ENCODE measurements at regions not wholly inside any gene's neighbourhood (a gene's known extent, or its start where the extent isn't known, plus 50 kb on each side); places are given as distances from the start of the nearest gene placed in this dataset.

DNA sequence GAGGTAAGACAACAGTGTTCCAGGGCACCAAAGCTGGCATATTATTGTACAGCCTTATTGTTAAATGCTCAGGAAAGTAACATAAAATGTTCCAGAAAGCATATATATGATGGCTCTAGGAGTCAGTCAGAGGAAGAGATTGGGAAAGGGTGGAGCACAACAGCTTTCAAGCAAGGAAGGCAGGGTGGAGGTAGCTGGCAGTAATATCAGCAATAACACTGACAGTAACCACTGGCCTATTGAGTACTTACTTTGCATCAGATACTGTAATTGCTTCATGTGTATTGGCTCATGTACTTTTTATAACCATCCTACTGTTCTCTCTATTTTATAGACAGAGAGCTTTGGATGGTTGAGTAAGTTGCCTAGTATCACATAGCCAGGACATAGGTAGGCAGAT is 830.2 kb downstream of the DHX35 start:
- no peak for DNase-seq (ENCODE audit: low read depth)
- no peak for TF ChIP-seq CTCF (IDR thresholded peaks at IDR 0.05; ENCODE audit: control insufficient read depth, insufficient read depth, low read depth, low read length, missing control alignments)
- H3K4me3 ChIP-seq (ENCODE audit: control insufficient read depth, low read depth, low read length), result no peak overlapping the region

- DNase-seq (ENCODE audit: low read depth), result no peak
- no peak overlapping the region for H3K4me3 ChIP-seq (ENCODE audit: control insufficient read depth, low read depth, low read length)
- no peak for TF ChIP-seq CTCF (IDR thresholded peaks at IDR 0.05; ENCODE audit: control insufficient read depth, insufficient read depth, low read depth, low read length, missing control alignments)
Measured at GRCh38 chr20:39789411-39789810, 827.3 kb downstream of the DHX35 start.

GRCh38 chr20:39785252-39785917 is 823.2 kb downstream of the DHX35 start:
- H3K4me3 ChIP-seq (ENCODE audit: control insufficient read depth, low read depth, low read length), result no peak overlapping the region
- TF ChIP-seq CTCF (IDR thresholded peaks at IDR 0.05; ENCODE audit: control insufficient read depth, insufficient read depth, low read depth, low read length, missing control alignments), result no peak
- DNase-seq (ENCODE audit: low read depth), result no peak

DNA sequence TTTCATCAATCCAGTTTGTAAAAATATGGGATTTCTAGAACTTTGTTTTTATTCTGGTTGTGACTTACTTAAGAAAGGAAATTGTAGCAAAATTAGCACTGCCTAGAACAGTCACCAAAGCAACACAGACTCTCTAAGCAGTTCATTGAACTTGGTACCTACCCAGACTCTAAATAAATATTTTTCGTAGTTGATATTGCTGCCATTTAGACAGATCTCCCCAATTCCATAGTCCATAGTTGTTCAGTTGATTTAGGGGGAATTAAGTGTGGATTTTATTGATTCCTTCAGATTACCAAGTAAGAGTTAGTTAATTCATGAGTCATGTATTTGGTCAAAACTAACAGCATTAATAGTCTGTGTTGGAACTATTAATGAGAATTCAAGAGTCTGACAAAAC is 822.5 kb downstream of the DHX35 start:
- no peak overlapping the region for H3K4me3 ChIP-seq (ENCODE audit: control insufficient read depth, low read depth, low read length)
- DNase-seq (ENCODE audit: low read depth), result no peak
- no peak for TF ChIP-seq CTCF (IDR thresholded peaks at IDR 0.05; ENCODE audit: control insufficient read depth, insufficient read depth, low read depth, low read length, missing control alignments)

- DNase-seq (ENCODE audit: low read depth), result no peak
- TF ChIP-seq CTCF (IDR thresholded peaks at IDR 0.05; ENCODE audit: control insufficient read depth, insufficient read depth, low read depth, low read length, missing control alignments), result peak; percentile 49
- H3K4me3 ChIP-seq (ENCODE audit: control insufficient read depth, low read depth, low read length), result no peak overlapping the region
Measured at GRCh38 chr20:39778847-39779604, 816.9 kb downstream of the DHX35 start.

GRCh38 chr20:39778431-39778830 is 816.3 kb downstream of the DHX35 start:
- no peak for DNase-seq (ENCODE audit: low read depth)
- no peak overlapping the region for H3K4me3 ChIP-seq (ENCODE audit: control insufficient read depth, low read depth, low read length)
- TF ChIP-seq CTCF (IDR thresholded peaks at IDR 0.05; ENCODE audit: control insufficient read depth, insufficient read depth, low read depth, low read length, missing control alignments), result no peak
